Fibroblast of mammary gland (primary cell): ENCODE measurements at regions not wholly inside any gene's neighbourhood (a gene's known extent, or its start where the extent isn't known, plus 50 kb on each side); places are given as distances from the start of the nearest gene placed in this dataset.

Experiments
- DNase-seq: peaks from one replicate; pipeline ENCODE4 v3.0.0-alpha.2; 2010; ENCODE audit warnings: low read depth
- H3K4me3 ChIP-seq: 2 replicates; pipeline ENCODE4 v1.5.1; 2011; ENCODE audit warnings: low read depth, mild to moderate bottlenecking, low read length, moderate library complexity; ENCODE audit not compliant: control insufficient read depth
- CTCF ChIP-seq: conservative IDR thresholded peaks from 2 replicates; pipeline ENCODE4 v1.5.1; 2011; ENCODE audit warnings: low read depth, low read length, inconsistent platforms; ENCODE audit not compliant: control insufficient read depth, insufficient read depth

DNA sequence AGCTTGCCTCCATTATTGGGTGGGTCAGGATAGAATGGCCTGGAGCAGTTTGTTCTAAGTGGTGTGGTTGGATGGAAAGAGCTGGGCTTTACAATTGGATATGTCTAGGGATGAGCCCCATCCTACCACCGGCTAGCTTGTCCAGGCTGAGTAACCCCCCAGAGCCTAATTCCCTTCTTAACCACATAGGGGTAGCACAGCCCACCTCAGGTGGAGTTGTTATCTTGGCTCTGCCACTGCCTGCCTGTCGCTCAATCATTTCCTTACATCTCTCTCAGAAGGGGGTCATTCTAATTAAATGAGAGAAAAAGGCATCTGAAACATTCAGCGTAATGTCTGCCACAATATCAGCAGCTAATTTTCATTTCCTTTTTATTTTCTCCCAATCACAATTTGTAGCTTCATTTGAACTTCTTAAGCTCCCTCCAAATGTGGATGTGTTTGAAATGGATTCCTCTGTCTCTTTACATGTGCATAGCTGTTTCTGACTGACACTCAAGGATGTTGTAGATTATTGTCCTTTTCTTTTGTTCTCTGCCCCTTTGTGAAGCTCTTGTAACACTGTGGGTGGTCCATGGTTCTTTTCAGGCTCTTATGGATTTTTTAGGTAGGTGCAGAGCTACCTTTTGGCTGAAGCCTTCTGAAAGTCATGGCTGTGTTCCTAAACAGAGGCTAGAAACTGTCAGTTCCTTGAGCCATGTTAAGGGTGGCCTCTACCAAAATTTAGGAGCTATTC is 383.1 kb upstream of the KLF4 start:
- no peak for DNase-seq
- TF ChIP-seq CTCF, result no peak
- no peak overlapping the region for H3K4me3 ChIP-seq

DNA sequence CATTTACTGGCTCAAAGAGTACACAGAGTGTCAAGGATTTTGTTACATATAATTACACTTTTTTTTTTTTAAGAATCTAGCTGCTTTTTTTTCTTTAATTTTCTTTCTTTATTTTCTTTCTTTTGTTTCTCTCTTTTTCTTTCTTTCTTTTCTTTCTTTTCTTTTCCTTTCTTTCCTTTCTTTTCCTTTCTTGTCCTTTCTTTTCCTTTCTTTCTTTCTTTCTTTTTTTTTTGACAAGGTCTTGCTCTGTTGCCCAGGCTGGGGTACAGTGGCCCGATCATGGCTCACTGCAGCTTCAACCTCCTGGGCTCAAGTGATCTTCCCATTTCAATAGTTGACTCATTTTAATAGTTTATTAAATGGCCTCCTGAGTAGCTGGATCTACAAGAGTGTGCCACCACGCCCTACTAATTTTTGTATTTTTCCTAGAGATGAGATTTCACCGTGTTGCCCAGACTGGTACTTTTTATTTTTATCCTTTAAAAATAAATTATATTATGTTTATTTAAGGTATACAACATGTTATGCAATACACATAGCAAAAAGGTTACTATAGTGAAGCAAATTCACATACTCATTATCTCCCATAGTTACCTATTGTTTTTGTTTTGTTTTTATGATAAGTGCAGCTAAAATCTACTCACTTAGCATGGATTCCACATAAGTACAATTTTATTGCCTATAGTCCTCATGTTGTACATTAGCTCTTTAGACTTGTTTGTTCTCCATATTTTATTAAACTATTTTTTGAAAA is 381.5 kb upstream of the KLF4 start:
- H3K4me3 ChIP-seq, result no peak overlapping the region
- no peak for TF ChIP-seq CTCF
- no peak for DNase-seq

- no peak for TF ChIP-seq CTCF
- no peak for DNase-seq
- no peak overlapping the region for H3K4me3 ChIP-seq
Measured at GRCh38 chr9:107870221-107870620, 380.7 kb upstream of the KLF4 start.

DNA sequence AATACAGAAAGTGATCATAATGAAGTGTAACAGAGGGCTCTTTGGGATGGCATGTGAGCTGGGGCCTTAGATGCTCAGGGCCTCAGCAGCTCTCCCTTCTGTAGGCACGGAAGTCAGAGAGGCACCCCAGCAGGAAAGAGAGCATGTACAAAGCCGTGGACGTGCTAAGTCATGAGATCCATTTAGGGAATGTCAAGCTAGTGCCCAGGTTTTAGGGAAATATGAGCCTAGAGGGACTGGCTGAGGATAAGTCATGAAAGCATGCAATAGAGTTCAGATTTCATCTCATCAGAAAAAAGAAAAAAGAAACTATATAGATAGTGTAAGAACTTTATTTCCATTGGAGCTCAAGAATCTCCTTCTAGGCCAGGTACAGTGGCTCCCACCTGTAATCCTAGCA is 379.5 kb upstream of the KLF4 start:
- no peak overlapping the region for H3K4me3 ChIP-seq
- no peak for DNase-seq
- no peak for TF ChIP-seq CTCF

DNA sequence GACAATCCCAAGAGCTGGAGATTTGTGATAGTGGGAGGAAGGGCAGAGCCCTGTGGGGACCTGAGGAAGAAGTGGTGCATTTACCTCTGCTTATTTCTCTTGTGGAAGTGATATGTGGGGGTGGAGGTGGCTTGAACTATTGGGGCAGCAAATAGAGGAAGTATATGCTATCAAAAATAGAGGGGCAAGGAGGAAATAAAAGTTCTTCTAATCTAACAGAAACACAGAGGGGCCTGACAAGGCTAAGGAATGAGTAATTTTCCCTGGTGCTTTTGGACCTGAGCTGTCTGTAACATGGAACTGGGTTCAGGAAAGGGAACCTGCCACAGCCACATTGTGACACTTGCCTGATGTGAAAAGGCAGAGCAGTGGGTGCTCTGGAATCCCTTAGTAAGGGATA is 378.6 kb upstream of the KLF4 start:
- no peak for TF ChIP-seq CTCF
- H3K4me3 ChIP-seq, result no peak overlapping the region
- DNase-seq, result no peak

GRCh38 chr9:107867738-107868137 is 378.2 kb upstream of the KLF4 start:
- no peak for DNase-seq
- no peak overlapping the region for H3K4me3 ChIP-seq
- TF ChIP-seq CTCF, result no peak
